K562 (cell line): ENCODE measurements at regions not wholly inside any gene's neighbourhood (a gene's known extent, or its start where the extent isn't known, plus 50 kb on each side); places are given as distances from the start of the nearest gene placed in this dataset.

Experiments
- ATAC-seq: fragments of 200-7000 bp; cut with Tn5 transposase; 3 replicates; pipeline ENCODE4 v1.9.1; 2020; ENCODE audit warnings: moderate library complexity
- BruUV-seq: library from RNA; stranded (reverse); fragments of 400-500 nt; replicated peaks from 2 replicates; lab custom pipeline; 2021; lab: Mats Ljungman, UMichigan
- CTCF ChIA-PET: fragments of 300-600 bp; formaldehyde crosslinking; extraction: SDS; loops from one replicate; lab custom pipeline; 2021; ENCODE audit warnings: low intra/inter-chr PET ratio; lab: Yijun Ruan, JAX
- POLR2A ChIA-PET: fragments of 300-600, 350-650 bp; sonication (Branson Sonifier 250); formaldehyde crosslinking; extraction: SDS; loops from one replicate; lab custom pipeline; 2021; ENCODE audit warnings: antibody characterized with exemption, inconsistent platforms; lab: Yijun Ruan, JAX
- DNase-seq, 4 experiments: peaks; one replicate each; pipeline versions ENCODE4 v3.0.0 to v3.0.0-alpha.2; 2011 to 2018; ENCODE audit warnings: low spot score in 3 of 4, mixed read lengths in 3 of 4; ENCODE audit errors: extremely low read depth in 1 of 4
- FAIRE-seq: peaks from 2 replicates; lab custom pipeline; 2011; peaks lifted over from hg19 to GRCh38; lab: Jason Lieb, UNC
- H2AFZ ChIP-seq: 2 replicates; pipeline ENCODE4 v1.6.0; 2011; ENCODE audit warnings: low read depth, low read length, control low read depth, inconsistent platforms
- H3K27ac ChIP-seq: fragments of 200-600 bp; 3 replicates; pipeline ENCODE4 v1.8.0; 2011; ENCODE audit warnings: low read depth, mild to moderate bottlenecking, control low read depth, inconsistent platforms, low read length, moderate library complexity, mixed read lengths; ENCODE audit errors: extremely low read depth
- H3K27me3 ChIP-seq, 2 experiments: fragments of 300-600 bp in 1 of 2; 2 replicates in 1 of 2; 3 replicates in 1 of 2; pipeline versions ENCODE4 v1.6.0 to v1.8.0; 2011; ENCODE audit warnings: inconsistent platforms in 2 of 2, low read length in 2 of 2, mild to moderate bottlenecking in 1 of 2, mixed read lengths in 1 of 2, moderate library complexity in 1 of 2; ENCODE audit not compliant: control insufficient read depth in 2 of 2, insufficient read depth in 2 of 2
- H3K36me3 ChIP-seq: fragments of 300-600 bp; 3 replicates; pipeline ENCODE4 v1.8.0; 2011; ENCODE audit warnings: mild to moderate bottlenecking, low read length, inconsistent platforms; ENCODE audit not compliant: control insufficient read depth, insufficient read depth
- H3K4me1 ChIP-seq, 2 experiments: fragments of 200-600 bp in 1 of 2; replicated peaks in 1 of 2; 2 replicates in 1 of 2; 3 replicates in 1 of 2; pipeline versions ENCODE4 v1.5.1 to v1.8.0; 2011; ENCODE audit warnings: inconsistent platforms in 2 of 2, low read length in 2 of 2, mild to moderate bottlenecking in 1 of 2, mixed read lengths in 1 of 2, moderate library complexity in 1 of 2; ENCODE audit not compliant: control insufficient read depth in 2 of 2, insufficient read depth in 2 of 2
- H3K4me2 ChIP-seq: 2 replicates; pipeline ENCODE4 v1.6.1; 2011; ENCODE audit warnings: low read length, control low read depth, inconsistent platforms, mixed read lengths; ENCODE audit not compliant: insufficient read depth
- H3K4me3 ChIP-seq: fragments of 200-600 bp; sonication (generic), shearing (Covaris generic); 2 replicates; pipeline ENCODE4 v1.5.1; 2016; ENCODE audit warnings: control low read depth, inconsistent platforms
- H3K79me2 ChIP-seq: fragments of 200-600 bp; 3 replicates; pipeline ENCODE4 v1.8.0; 2011; ENCODE audit warnings: low read length, inconsistent platforms; ENCODE audit not compliant: control insufficient read depth, insufficient read depth
- H3K9ac ChIP-seq, 2 experiments: 2 replicates each; pipeline versions ENCODE4 v1.6.0 to v1.6.1; 2011; ENCODE audit warnings: low read depth in 2 of 2, low read length in 2 of 2, control low read depth in 1 of 2, inconsistent platforms in 1 of 2, mild to moderate bottlenecking in 1 of 2, mixed read lengths in 1 of 2; ENCODE audit not compliant: insufficient read depth in 1 of 2
- H3K9me1 ChIP-seq: one replicate; pipeline ENCODE4 v1.6.0; 2011; ENCODE audit warnings: inconsistent platforms, mild to moderate bottlenecking, low read length, moderate library complexity; ENCODE audit not compliant: control insufficient read depth, insufficient read depth
- H3K9me3 ChIP-seq: replicated peaks from 2 replicates; pipeline ENCODE4 v1.5.1; 2011; ENCODE audit warnings: low read depth, low read length, inconsistent platforms; ENCODE audit not compliant: control insufficient read depth, insufficient read depth
- H4K20me1 ChIP-seq: replicated peaks from 2 replicates; pipeline ENCODE4 v1.6.1; 2011; ENCODE audit warnings: low read length, inconsistent platforms, mixed read lengths; ENCODE audit not compliant: control insufficient read depth, insufficient read depth
- ARID3B ChIP-seq: fragments of 250-450 bp; sonication (Bioruptor Pico); IDR thresholded peaks from 2 replicates; pipeline ENCODE4 v1.4.0; 2020; ENCODE audit warnings: borderline replicate concordance
- ASH1L ChIP-seq: fragments of 450-650 bp; IDR thresholded peaks from 2 replicates; pipeline ENCODE4 v1.6.1; 2018; ENCODE audit warnings: borderline replicate concordance, mild to moderate bottlenecking, low read depth; ENCODE audit not compliant: partially characterized antibody
- CEBPB ChIP-seq: fragments of 450-650 bp; IDR thresholded peaks from 2 replicates; pipeline ENCODE4 v1.6.1; 2016; ENCODE audit warnings: missing genetic modification characterization, missing compliant biosample characterization
- LARP7 ChIP-seq: fragments of 450-650 bp; IDR thresholded peaks from 2 replicates; pipeline ENCODE4 v1.6.1; 2016
- PKNOX1 ChIP-seq: fragments of 450-650 bp; IDR thresholded peaks from 2 replicates; pipeline ENCODE4 v1.6.1; 2016
- XRCC5 ChIP-seq: fragments of 200-400 bp; formaldehyde crosslinking; IDR thresholded peaks from 2 replicates; pipeline ENCODE4 v1.6.1; 2017; ENCODE audit warnings: low read depth, mild to moderate bottlenecking, low read length
- ZNF274 ChIP-seq: IDR thresholded peaks from 2 replicates; pipeline ENCODE4 v1.6.1; 2011; ENCODE audit warnings: low read depth, mild to moderate bottlenecking, low read length, moderate library complexity, borderline replicate concordance
- ZNF668 ChIP-seq: fragments of 250-450 bp; sonication (Bioruptor Pico); IDR thresholded peaks from 2 replicates; pipeline ENCODE4 v1.8.0; 2022; ENCODE audit warnings: mild to moderate bottlenecking, inconsistent platforms
- ZNF764 ChIP-seq: fragments of 250-450 bp; sonication (Bioruptor Pico); IDR thresholded peaks from 2 replicates; pipeline ENCODE4 v1.4.0; 2020; ENCODE audit warnings: low read depth, mild to moderate bottlenecking, moderate library complexity
- ZNF778 ChIP-seq: fragments of 450-650 bp; formaldehyde crosslinking; IDR thresholded peaks from 2 replicates; pipeline ENCODE4 v1.4.0; 2020; ENCODE audit warnings: mild to moderate bottlenecking, moderate library complexity
- WGBS: fragments of 100-300 bp; shearing (Covaris generic); methylation state at CpG from one replicate; pipeline ENCODE4 v1.1.6; 2016; ENCODE audit warnings: low coverage, mixed read lengths; ENCODE audit not compliant: insufficient coverage; ENCODE audit errors: missing lambda C conversion rate; 5-methylcytosine and 5-hydroxymethylcytosine counted together
- in situ Hi-C: fragments of 300-500 bp; cut with MboI; formaldehyde crosslinking; loops from 4 replicates; pipeline ENCODE4 v1.15.0; 2018; ENCODE audit warnings: inconsistent platforms, mixed read lengths
- intact Hi-C: fragments of 100-400 bp; cut with micrococcal nuclease; formaldehyde crosslinking; loops from 2 replicates; pipeline ENCODE4 v1.14.2; 2022

- no peak for TF ChIP-seq ZNF274
- no peak overlapping the region for H3K9ac ChIP-seq
- no peak overlapping the region for H3K27ac ChIP-seq
- H3K36me3 ChIP-seq = no peaks in the 10 kb centered on the region
- no peaks in the 10 kb centered on the region for H3K4me1 ChIP-seq
- H3K4me2 ChIP-seq = no peak overlapping the region
- no peak overlapping the region for H3K4me3 ChIP-seq
- no peaks in the 10 kb centered on the region for H3K9me3 ChIP-seq
- H2AFZ ChIP-seq = no peak overlapping the region
- intact Hi-C loops = no loop called here
- DNase-seq (no peak), FAIRE-seq (no peak), ATAC-seq (no peak)
- in situ Hi-C loops = no loop called here
- H3K79me2 ChIP-seq = no peaks in the 10 kb centered on the region
- no peaks in the 10 kb centered on the region for H3K9me1 ChIP-seq
- ChIA-PET CTCF (no interaction called here), POLR2A (no interaction called here)
- no peaks in the 10 kb centered on the region for H3K27me3 ChIP-seq
- BruUV-seq = no TSS peak
- H4K20me1 ChIP-seq = no peaks in the 10 kb centered on the region
These were observed 1075.1 kb downstream of the AGBL1 start for GRCh38 chr15:87154761-87155160.

- TF ChIP-seq CEBPB (tag) (no peak), ASH1L (no peak), ZNF764 (no peak), XRCC5 (no peak), ZNF668 (CRISPR knock-in tag) (no peak), ARID3B (CRISPR knock-in tag) (no peak), PKNOX1 (no peak), LARP7 (no peak), ZNF778 (CRISPR knock-in tag) (no peak)
- FAIRE-seq (no peak), DNase-seq (no peak), ATAC-seq (no peak)
- no peaks in the 10 kb centered on the region for H3K9me1 ChIP-seq
- POLR2A ChIA-PET = no interaction called here
- no TSS peak for BruUV-seq
- no peaks in the 10 kb centered on the region for H3K36me3 ChIP-seq
- H3K4me1 ChIP-seq = no peaks in the 10 kb centered on the region
- H3K27me3 ChIP-seq = no peaks in the 10 kb centered on the region
- H3K9me3 ChIP-seq = no peaks in the 10 kb centered on the region; the same call in 1 of the 2 replicates
- no peak overlapping the region for H3K27ac ChIP-seq
- H3K79me2 ChIP-seq = no peaks in the 10 kb centered on the region
- H4K20me1 ChIP-seq = no peaks in the 10 kb centered on the region
- no peak overlapping the region for H2AFZ ChIP-seq
- CTCF ChIA-PET = no interaction called here
- intact Hi-C loops = no loop called here
- no peak overlapping the region for H3K4me3 ChIP-seq
- H3K9ac ChIP-seq = no peak overlapping the region
- WGBS = 6% methylated on average over 2 of the region's 2 CpGs
- in situ Hi-C loops = no loop called here
- no peak overlapping the region for H3K4me2 ChIP-seq
These were observed 1071.6 kb downstream of the AGBL1 start for GRCh38 chr15:87151202-87151748.
